GM12874 (cell line): ENCODE measurements at regions not wholly inside any gene's neighbourhood (a gene's known extent, or its start where the extent isn't known, plus 50 kb on each side); places are given as distances from the start of the nearest gene placed in this dataset.

Source experiments
- CTCF ChIP-seq: IDR thresholded peaks from 2 replicates; pipeline ENCODE4 v1.5.1; 2011; ENCODE audit warnings: low read depth, mild to moderate bottlenecking, control low read depth, low read length, moderate library complexity; ENCODE audit not compliant: insufficient read depth

- no peak for TF ChIP-seq CTCF
These were observed 135.0 kb upstream of the ZNF804A start for GRCh38 chr2:184463102-184463865.

- TF ChIP-seq CTCF, result no peak
These were observed 134.5 kb upstream of the ZNF804A start for GRCh38 chr2:184463866-184464248.

DNA sequence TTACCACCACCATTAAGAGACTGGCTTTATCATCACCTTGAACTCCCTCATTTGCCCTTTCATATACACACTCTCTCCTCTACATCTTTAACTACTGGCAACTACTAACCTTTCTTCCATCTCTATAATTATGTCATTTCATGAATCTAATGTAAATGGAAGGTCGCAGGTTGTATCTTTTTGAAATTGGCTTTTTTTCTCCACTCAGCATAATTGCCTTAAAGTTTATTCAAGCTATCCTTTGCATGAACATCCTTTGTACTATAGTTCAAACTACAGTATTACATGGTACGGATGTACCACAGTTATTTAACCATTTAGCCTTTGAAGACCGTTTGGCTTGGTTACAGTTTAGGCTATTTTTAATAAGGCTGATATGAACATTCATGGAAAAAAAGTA, 129.5 kb upstream of the ZNF804A start:
- no peak for TF ChIP-seq CTCF

DNA sequence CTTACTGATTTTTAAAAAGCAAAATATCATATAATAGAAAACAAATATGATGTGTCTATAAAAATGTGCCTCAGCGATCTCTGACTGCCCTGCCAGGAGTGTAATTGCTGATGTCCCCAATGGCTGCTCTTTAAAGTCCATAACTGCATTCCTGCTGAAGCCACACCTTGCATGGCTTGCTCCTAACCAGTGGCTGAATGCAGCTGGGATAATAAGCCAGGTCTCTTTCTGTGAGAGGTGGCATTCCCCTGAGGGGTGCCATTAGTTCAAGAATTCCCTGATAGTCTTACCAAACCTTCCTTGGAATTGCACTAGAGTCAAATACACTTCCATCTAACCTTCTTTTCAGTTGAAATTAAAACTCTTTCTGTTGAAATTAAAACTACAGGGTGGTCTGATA, 125.8 kb upstream of the ZNF804A start:
- no peak for TF ChIP-seq CTCF

GRCh38 chr2:184481865-184482264, 116.5 kb upstream of the ZNF804A start:
- no peak for TF ChIP-seq CTCF

DNA sequence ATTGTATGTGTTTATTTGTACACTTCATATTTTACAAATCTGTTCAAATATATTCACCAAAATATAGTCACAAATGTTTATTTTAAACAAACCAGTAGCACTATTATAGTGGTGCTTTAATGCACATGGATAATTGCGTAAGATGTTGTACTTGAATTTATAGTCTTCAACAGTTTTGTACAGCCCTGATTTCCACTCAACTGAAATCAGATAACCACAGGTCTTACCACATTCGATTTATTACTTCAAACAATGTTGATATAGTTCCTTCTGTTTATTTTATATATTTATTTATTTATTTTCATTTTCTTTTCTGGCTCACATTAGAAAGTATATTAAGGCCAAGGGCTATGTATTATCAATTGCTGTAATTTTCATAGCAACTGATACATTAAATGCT, 99.4 kb upstream of the ZNF804A start:
- TF ChIP-seq CTCF, result no peak

GRCh38 chr2:184504252-184504651, 94.1 kb upstream of the ZNF804A start:
- no peak for TF ChIP-seq CTCF
